Testis (tissue), 2 donors: ENCODE measurements at regions not wholly inside any gene's neighbourhood (a gene's known extent, or its start where the extent isn't known, plus 50 kb on each side); places are given as distances from the start of the nearest gene placed in this dataset.

ENCODE experiments used
- DNase-seq: peaks from one replicate; pipeline ENCODE4 v3.0.0-alpha.2; 2019
- H3K27ac ChIP-seq, 2 donors: fragments of 200-600 bp; sonication (generic); one replicate each; pipeline ENCODE4 v1.5.1; 2019
- H3K27me3 ChIP-seq: fragments of 200-600 bp; sonication (generic); one replicate; pipeline ENCODE4 v1.5.1; 2019
- H3K36me3 ChIP-seq: fragments of 200-600 bp; sonication (generic); one replicate; pipeline ENCODE4 v1.5.1; 2017; ENCODE audit warnings: low read depth; ENCODE audit errors: missing control alignments
- H3K4me1 ChIP-seq: fragments of 200-600 bp; sonication (generic); one replicate; pipeline ENCODE4 v1.5.1; 2019
- H3K4me3 ChIP-seq, 2 donors: fragments of 200-600 bp; sonication (generic); one replicate each; pipeline ENCODE4 v1.5.1; 2017 to 2019
- H3K9me3 ChIP-seq: fragments of 200-600 bp; sonication (generic); one replicate; pipeline ENCODE4 v1.5.1; 2017
- POLR2A ChIP-seq: fragments of 450-650 bp; IDR thresholded peaks from one replicate; pipeline ENCODE4 v1.6.1; 2017; ENCODE audit warnings: antibody characterized with exemption, mild to moderate bottlenecking, moderate library complexity
- WGBS, 2 donors: methylation state at CpG; one replicate each; pipeline ENCODE4 v1.1.5; 2018; 5-methylcytosine and 5-hydroxymethylcytosine counted together
- intact Hi-C: fragments of 100-400 bp; cut with DNase I; formaldehyde crosslinking; loops from one replicate; pipeline ENCODE4 v1.15.1; 2023; ENCODE audit warnings: low total_unique reads
- TF ChIP-seq, protein P1 (sequence below), 3 experiments: fragments of 450-650 bp in 2 of 3; fragments of 200-600 bp in 1 of 3; sonication (generic) in 1 of 3; IDR thresholded peaks; one replicate each; pipeline ENCODE4 v1.5.1; 2016 to 2019; ENCODE audit warnings: antibody characterized with exemption in 3 of 3, mild to moderate bottlenecking in 2 of 3, moderate library complexity in 1 of 3

- intact Hi-C loops, result no loop called here
- Histone ChIP-seq H3K36me3 (no peaks in the 10 kb centered on the region), H3K9me3 (no peaks in the 10 kb centered on the region), H3K4me3 (no peak overlapping the region), H3K27ac (no peak overlapping the region), H3K27me3 (no peaks in the 10 kb centered on the region), H3K4me1 (no peaks in the 10 kb centered on the region)
- no peak for DNase-seq
- WGBS, 2 donors, result 94 to 98% methylated on average over 4 of the region's 4 CpGs
- TF ChIP-seq, protein P1, sequence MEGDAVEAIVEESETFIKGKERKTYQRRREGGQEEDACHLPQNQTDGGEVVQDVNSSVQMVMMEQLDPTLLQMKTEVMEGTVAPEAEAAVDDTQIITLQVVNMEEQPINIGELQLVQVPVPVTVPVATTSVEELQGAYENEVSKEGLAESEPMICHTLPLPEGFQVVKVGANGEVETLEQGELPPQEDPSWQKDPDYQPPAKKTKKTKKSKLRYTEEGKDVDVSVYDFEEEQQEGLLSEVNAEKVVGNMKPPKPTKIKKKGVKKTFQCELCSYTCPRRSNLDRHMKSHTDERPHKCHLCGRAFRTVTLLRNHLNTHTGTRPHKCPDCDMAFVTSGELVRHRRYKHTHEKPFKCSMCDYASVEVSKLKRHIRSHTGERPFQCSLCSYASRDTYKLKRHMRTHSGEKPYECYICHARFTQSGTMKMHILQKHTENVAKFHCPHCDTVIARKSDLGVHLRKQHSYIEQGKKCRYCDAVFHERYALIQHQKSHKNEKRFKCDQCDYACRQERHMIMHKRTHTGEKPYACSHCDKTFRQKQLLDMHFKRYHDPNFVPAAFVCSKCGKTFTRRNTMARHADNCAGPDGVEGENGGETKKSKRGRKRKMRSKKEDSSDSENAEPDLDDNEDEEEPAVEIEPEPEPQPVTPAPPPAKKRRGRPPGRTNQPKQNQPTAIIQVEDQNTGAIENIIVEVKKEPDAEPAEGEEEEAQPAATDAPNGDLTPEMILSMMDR (IDR thresholded peaks at IDR 0.05), result no peak
- TF ChIP-seq POLR2A, result no peak
Observed at GRCh38 chr2:2588777-2589176, 257.7 kb upstream of the MYT1L start.

GRCh38 chr2:2587354-2587753, 256.3 kb upstream of the MYT1L start:
- no peaks in the 10 kb centered on the region for H3K4me1 ChIP-seq
- H3K27ac ChIP-seq, result no peak overlapping the region
- TF ChIP-seq, protein P1 (IDR thresholded peaks at IDR 0.05), result no peak
- no peak for TF ChIP-seq POLR2A
- 84 to 89% methylated on average over 4 of the region's 4 CpGs for WGBS, 2 donors
- H3K36me3 ChIP-seq, result no peaks in the 10 kb centered on the region
- H3K4me3 ChIP-seq, result no peak overlapping the region
- H3K9me3 ChIP-seq, result no peaks in the 10 kb centered on the region
- DNase-seq, result no peak
- no peaks in the 10 kb centered on the region for H3K27me3 ChIP-seq
- intact Hi-C loops, result no loop called here

DNA sequence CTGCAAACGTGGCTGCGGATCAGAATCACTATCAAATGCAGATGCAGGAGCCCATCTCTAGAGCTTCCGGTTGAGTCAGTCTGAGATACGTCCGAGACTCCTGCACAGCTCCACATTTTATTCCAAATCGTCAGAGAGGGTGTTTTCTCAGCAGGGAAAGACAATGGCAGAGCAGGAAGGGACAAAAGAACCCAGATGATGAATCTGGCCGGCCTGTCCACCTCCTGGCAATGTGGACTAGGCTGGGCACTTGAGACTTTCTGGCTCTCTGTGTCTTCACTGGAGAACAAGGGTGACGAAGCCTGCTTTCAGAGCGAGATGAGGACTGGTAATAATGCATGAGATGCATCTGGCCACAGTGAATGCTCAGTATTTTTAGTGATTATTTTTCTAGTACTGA, 255.9 kb upstream of the MYT1L start:
- Histone ChIP-seq H3K4me3 (no peak overlapping the region), H3K4me1 (no peaks in the 10 kb centered on the region), H3K9me3 (no peaks in the 10 kb centered on the region), H3K36me3 (no peaks in the 10 kb centered on the region), H3K27me3 (no peaks in the 10 kb centered on the region), H3K27ac (no peak overlapping the region)
- intact Hi-C loops, result no loop called here
- WGBS, 2 donors, result 80 to 87% methylated on average over 9 of the region's 9 CpGs
- DNase-seq, result no peak
- TF ChIP-seq, protein P1 (IDR thresholded peaks at IDR 0.05), result no peak
- no peak for TF ChIP-seq POLR2A

- Histone ChIP-seq H3K27ac (no peak overlapping the region), H3K4me1 (no peaks in the 10 kb centered on the region), H3K9me3 (no peaks in the 10 kb centered on the region), H3K4me3 (no peak overlapping the region), H3K27me3 (no peaks in the 10 kb centered on the region), H3K36me3 (no peaks in the 10 kb centered on the region)
- 84 to 91% methylated on average over 18 of the region's 18 CpGs for WGBS, 2 donors
- no peak for TF ChIP-seq POLR2A
- TF ChIP-seq, protein P1 (IDR thresholded peaks at IDR 0.05), result no peak
- intact Hi-C loops, result no loop called here
- no peak for DNase-seq
Observed at GRCh38 chr2:2586068-2586776, 255.1 kb upstream of the MYT1L start.

- no peaks in the 10 kb centered on the region for H3K4me1 ChIP-seq
- H3K27me3 ChIP-seq, result no peaks in the 10 kb centered on the region
- DNase-seq, result no peak
- 81 to 83% methylated on average over 7 of the region's 7 CpGs for WGBS, 2 donors
- no peaks in the 10 kb centered on the region for H3K9me3 ChIP-seq
- H3K4me3 ChIP-seq, result no peak overlapping the region
- TF ChIP-seq POLR2A, result no peak
- TF ChIP-seq, protein P1 (IDR thresholded peaks at IDR 0.05), result no peak
- H3K36me3 ChIP-seq, result no peaks in the 10 kb centered on the region
- intact Hi-C loops, result no loop called here
- H3K27ac ChIP-seq, result no peak overlapping the region
Observed at GRCh38 chr2:2582998-2583545, 252.0 kb upstream of the MYT1L start.
